GM12878 (cell line): ENCODE measurements at regions not wholly inside any gene's neighbourhood (a gene's known extent, or its start where the extent isn't known, plus 50 kb on each side); places are given as distances from the start of the nearest gene placed in this dataset.

Experiments used
- ATAC-seq: fragments of 200-7000 bp; cut with Tn5 transposase; 3 replicates; pipeline ENCODE4 v1.9.1; 2020; ENCODE audit warnings: mild to moderate bottlenecking, moderate library complexity
- BruUV-seq: library from RNA; stranded (reverse); fragments of 400-500 nt; replicated peaks from 2 replicates; lab custom pipeline; 2021; lab: Mats Ljungman, UMichigan
- CTCF ChIA-PET: fragments of 300-600 bp; sonication (Branson Sonifier 250); formaldehyde crosslinking; extraction: SDS; loops from one replicate; lab custom pipeline; 2021; ENCODE audit warnings: inconsistent platforms; lab: Yijun Ruan, JAX
- POLR2A ChIA-PET: fragments of 350-600 bp; formaldehyde crosslinking; extraction: SDS; loops from one replicate; lab custom pipeline; 2021; ENCODE audit warnings: inconsistent platforms; lab: Charles Lee
- RAD21 ChIA-PET: fragments of 300-600 bp; sonication (Branson Sonifier 250); formaldehyde crosslinking; loops from one replicate; lab custom pipeline; 2023; ENCODE audit warnings: antibody characterized with exemption; ENCODE audit not compliant: unreplicated experiment; lab: Charles Lee
- SMC1A ChIA-PET: fragments of 300-600 bp; sonication (Branson Sonifier 250); formaldehyde crosslinking; loops from one replicate; lab custom pipeline; 2023; ENCODE audit not compliant: unreplicated experiment, uncharacterized antibody; lab: Charles Lee
- DNase-seq: peaks from one replicate; pipeline ENCODE4 v3.0.0-alpha.2; 2011; ENCODE audit warnings: low read depth, low spot score
- FAIRE-seq: peaks from 3 replicates; lab custom pipeline; 2011; peaks lifted over from hg19 to GRCh38; lab: Jason Lieb, UNC
- H2AFZ ChIP-seq: 2 replicates; pipeline ENCODE4 v1.6.0; 2011; ENCODE audit warnings: low read depth, low read length, control low read depth; ENCODE audit not compliant: control insufficient read depth
- H3K27ac ChIP-seq: 2 replicates; pipeline ENCODE4 v1.5.1; 2011; ENCODE audit warnings: control low read depth; ENCODE audit not compliant: control insufficient read depth, insufficient read depth
- H3K27me3 ChIP-seq, 2 experiments: replicated peaks in 1 of 2; 2 replicates each; pipeline versions ENCODE4 v1.6.0 to v1.6.1; 2011; ENCODE audit warnings: low read length in 1 of 2; ENCODE audit not compliant: control insufficient read depth in 2 of 2, insufficient read depth in 2 of 2
- H3K36me3 ChIP-seq, 2 experiments: 2 replicates each; pipeline ENCODE4 v1.5.1; 2011; ENCODE audit warnings: low read length in 1 of 2; ENCODE audit not compliant: control insufficient read depth in 2 of 2, insufficient read depth in 2 of 2
- H3K4me1 ChIP-seq: 2 replicates; pipeline ENCODE4 v1.6.1; 2011; ENCODE audit warnings: mild to moderate bottlenecking, low read length, moderate library complexity, mixed read lengths; ENCODE audit not compliant: control insufficient read depth, insufficient read depth
- H3K4me2 ChIP-seq: 2 replicates; pipeline ENCODE4 v1.6.0; 2011; ENCODE audit warnings: control low read depth; ENCODE audit not compliant: control insufficient read depth, insufficient read depth
- H3K4me3 ChIP-seq: fragments of 200-600 bp; sonication (generic); 2 replicates; pipeline ENCODE4 v1.5.1; 2016
- H3K79me2 ChIP-seq: 2 replicates; pipeline ENCODE4 v1.6.0; 2011; ENCODE audit warnings: low read length; ENCODE audit not compliant: control insufficient read depth, insufficient read depth
- H3K9ac ChIP-seq: 2 replicates; pipeline ENCODE4 v1.8.0; 2011; ENCODE audit warnings: low read length, control low read depth, mixed read lengths; ENCODE audit not compliant: control insufficient read depth, insufficient read depth
- H3K9me3 ChIP-seq: replicated peaks from 3 replicates; pipeline ENCODE4 v1.5.1; 2011; ENCODE audit warnings: mild to moderate bottlenecking, low read length; ENCODE audit not compliant: control insufficient read depth, insufficient read depth
- H4K20me1 ChIP-seq: 2 replicates; pipeline ENCODE4 v1.6.0; 2011; ENCODE audit not compliant: control insufficient read depth, insufficient read depth
- BHLHE40 ChIP-seq, 2 experiments: fragments of 450-650 bp in 1 of 2; IDR thresholded peaks; 2 replicates each; pipeline ENCODE4 v1.6.1; 2011 to 2017; ENCODE audit warnings: low read depth in 2 of 2, borderline replicate concordance in 1 of 2, improper control_type of control experiment in 1 of 2, low read length in 1 of 2, mild to moderate bottlenecking in 1 of 2
- CBX5 ChIP-seq: sonication (generic); IDR thresholded peaks from 2 replicates; pipeline ENCODE4 v1.6.1; 2016; ENCODE audit warnings: low read depth, moderate library complexity, mild to moderate bottlenecking, inconsistent platforms
- CHD4 ChIP-seq: fragments of 200-600 bp; sonication (generic); IDR thresholded peaks from 2 replicates; pipeline ENCODE4 v1.6.1; 2016; ENCODE audit warnings: mild to moderate bottlenecking
- CREM ChIP-seq: IDR thresholded peaks from 2 replicates; pipeline ENCODE4 v1.6.1; 2014; ENCODE audit warnings: antibody characterized with exemption, low read depth
- EED ChIP-seq: sonication (generic); IDR thresholded peaks from 2 replicates; pipeline ENCODE4 v1.6.1; 2016; ENCODE audit warnings: antibody characterized with exemption, low read depth
- IRF5 ChIP-seq: fragments of 450-650 bp; IDR thresholded peaks from 2 replicates; pipeline ENCODE4 v1.6.1; 2017; ENCODE audit warnings: borderline replicate concordance
- JUND ChIP-seq: IDR thresholded peaks from 2 replicates; pipeline ENCODE4 v1.6.1; 2012; ENCODE audit warnings: low read depth, mild to moderate bottlenecking, low read length, improper control_type of control experiment, moderate library complexity
- NFYA ChIP-seq: IDR thresholded peaks from 2 replicates; pipeline ENCODE4 v1.6.1; 2011; ENCODE audit warnings: low read depth, mild to moderate bottlenecking, low read length, improper control_type of control experiment, borderline replicate concordance
- NR2C2 ChIP-seq: IDR thresholded peaks from 2 replicates; pipeline ENCODE4 v1.6.1; 2011; ENCODE audit warnings: borderline replicate concordance, low read depth; ENCODE audit not compliant: control insufficient read depth, insufficient read length
- POLR2AphosphoS2 ChIP-seq: IDR thresholded peaks from 2 replicates; pipeline ENCODE4 v1.6.1; 2011; ENCODE audit warnings: low read depth, mild to moderate bottlenecking, low read length, improper control_type of control experiment, moderate library complexity
- ZBTB33 ChIP-seq: fragments of 450-650 bp; IDR thresholded peaks from 2 replicates; pipeline ENCODE4 v1.6.1; 2017; ENCODE audit warnings: mild to moderate bottlenecking
- ZNF207 ChIP-seq: fragments of 450-650 bp; IDR thresholded peaks from 2 replicates; pipeline ENCODE4 v1.6.1; 2014; ENCODE audit warnings: antibody characterized with exemption, mild to moderate bottlenecking, borderline replicate concordance
- WGBS: methylation state at CpG from one replicate; pipeline ENCODE4 v1.1.6; 2016; ENCODE audit warnings: low lambda C conversion rate; ENCODE audit not compliant: insufficient replicate concordance, insufficient coverage; ENCODE audit errors: missing lambda C conversion rate; 5-methylcytosine and 5-hydroxymethylcytosine counted together
- in situ Hi-C: fragments of 300-500 bp; cut with MboI; formaldehyde crosslinking; loops from 9 replicates; pipeline ENCODE4 v1.14.3; 2018; ENCODE audit warnings: mixed read lengths
- intact Hi-C: fragments of 100-400 bp; cut with micrococcal nuclease; formaldehyde crosslinking; loops from one replicate; pipeline ENCODE4 v1.14.2; 2022; ENCODE audit not compliant: unreplicated experiment
- TF ChIP-seq, protein P1 (sequence below): fragments of 450-650 bp; IDR thresholded peaks from 2 replicates; pipeline ENCODE4 v1.6.1; 2016; ENCODE audit warnings: mild to moderate bottlenecking

DNA sequence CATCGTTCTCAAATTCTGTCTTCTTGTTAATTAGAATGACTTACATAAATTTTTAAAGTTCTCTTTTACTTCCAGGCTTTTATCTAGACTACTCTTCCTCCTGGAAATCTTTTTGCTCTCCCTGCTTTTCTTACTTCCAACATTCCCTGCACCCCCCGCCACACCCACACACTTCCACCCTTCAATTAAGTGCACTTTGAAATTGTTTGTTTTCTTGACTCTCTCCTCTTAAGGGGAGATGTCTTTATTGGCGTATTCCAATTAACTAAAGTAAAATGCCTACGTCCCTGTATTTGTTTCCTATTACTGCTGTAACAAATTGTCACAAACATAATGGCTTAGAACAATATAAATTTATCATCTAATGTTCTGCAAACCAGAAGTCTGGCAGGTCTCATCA lies 125.2 kb upstream of the KRR1 start:
- no peak for DNase-seq
- no peak overlapping the region for H3K4me2 ChIP-seq
- no peaks in the 10 kb centered on the region for H3K79me2 ChIP-seq
- H3K9ac ChIP-seq = no peak overlapping the region
- H4K20me1 ChIP-seq = no peaks in the 10 kb centered on the region
- TF ChIP-seq, protein P1, sequence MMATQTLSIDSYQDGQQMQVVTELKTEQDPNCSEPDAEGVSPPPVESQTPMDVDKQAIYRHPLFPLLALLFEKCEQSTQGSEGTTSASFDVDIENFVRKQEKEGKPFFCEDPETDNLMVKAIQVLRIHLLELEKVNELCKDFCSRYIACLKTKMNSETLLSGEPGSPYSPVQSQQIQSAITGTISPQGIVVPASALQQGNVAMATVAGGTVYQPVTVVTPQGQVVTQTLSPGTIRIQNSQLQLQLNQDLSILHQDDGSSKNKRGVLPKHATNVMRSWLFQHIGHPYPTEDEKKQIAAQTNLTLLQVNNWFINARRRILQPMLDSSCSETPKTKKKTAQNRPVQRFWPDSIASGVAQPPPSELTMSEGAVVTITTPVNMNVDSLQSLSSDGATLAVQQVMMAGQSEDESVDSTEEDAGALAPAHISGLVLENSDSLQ = no peak
- TF ChIP-seq POLR2AphosphoS2 (no peak), EED (no peak), ZBTB33 (no peak), CHD4 (no peak), NR2C2 (no peak), JUND (no peak), BHLHE40 (IDR thresholded peaks at IDR 0.05; ENCODE audit: borderline replicate concordance in 1 of 2, low read depth in 2 of 2, low read length in 1 of 2) (no peak), CBX5 (no peak), ZNF207 (no peak), NFYA (no peak), IRF5 (no peak), CREM (no peak)
- TF ChIP-seq, all 136 proteins: peak for 0
- H3K27ac ChIP-seq = no peak overlapping the region
- ChIA-PET CTCF (interaction anchor here (1.1 kb wide), 2 partner anchors 8 to 78 kb away, joined by 3 read pairs; no protein-coding TSS in a partner anchor), RAD21 (no interaction called here), POLR2A (interaction anchor here (1.1 kb wide), 1 partner anchor 8 kb away, joined by 3 read pairs; no protein-coding TSS in a partner anchor), SMC1A (interaction anchor here (1.2 to 1.9 kb wide), 4 partner anchors 13 to 174 kb away, joined by 3 to 6 read pairs (median 4); no protein-coding TSS in a partner anchor)
- H3K9me3 ChIP-seq = no peaks in the 10 kb centered on the region; the same call in 2 of the 3 replicates
- peaks cover 13% of the 10 kb centered on the region for H3K4me1 ChIP-seq
- in situ Hi-C loops (no loop called here), intact Hi-C loops (no loop called here)
- no peaks in the 10 kb centered on the region for H3K36me3 ChIP-seq
- FAIRE-seq (no peak), ATAC-seq (no peak)
- 82% methylated on average over 4 of the region's 4 CpGs for WGBS
- H3K4me3 ChIP-seq = no peak overlapping the region
- BruUV-seq = no TSS peak
- no peak overlapping the region for H2AFZ ChIP-seq
- H3K27me3 ChIP-seq = no peaks in the 10 kb centered on the region
